GM18868 (cell line): ENCODE measurements at regions not wholly inside any gene's neighbourhood (a gene's known extent, or its start where the extent isn't known, plus 50 kb on each side); places are given as distances from the start of the nearest gene placed in this dataset.
"Not testable (repeated sequence)": the region's sequence is repeated elsewhere in the genome, so short reads cannot be mapped to it uniquely, and the experiment has no call there.

Experiments
- ATAC-seq: cut with Tn5 transposase; IDR thresholded peaks from one replicate; pipeline ENCODE4 v1.9.1; 2021; ENCODE audit warnings: mild to moderate bottlenecking, moderate library complexity; ENCODE audit not compliant: unreplicated experiment

- peak; percentile 90 for ATAC-seq
Measured at GRCh38 chr4:146124023-146124680, 51.4 kb upstream of the LSM6 start.

DNA sequence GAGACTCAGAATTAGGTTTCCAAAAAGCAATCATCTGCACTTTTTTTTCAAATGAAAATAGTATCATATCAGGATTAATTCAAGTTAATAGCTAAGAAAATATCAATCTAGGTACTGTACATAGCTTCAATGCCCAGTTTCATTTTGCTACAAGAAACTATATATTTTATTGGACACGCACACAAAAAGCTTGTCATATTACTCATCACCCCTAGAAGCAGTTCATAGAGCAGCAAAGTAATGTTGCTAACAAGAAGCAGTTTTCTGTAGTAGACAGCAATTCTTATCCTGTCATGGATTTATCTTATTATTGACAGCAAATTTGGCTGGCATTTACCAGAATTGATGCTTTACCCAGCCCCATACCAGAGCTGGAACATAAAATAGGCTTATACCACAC lies 52.3 kb upstream of the LSM6 start:
- peak; percentile 61 for ATAC-seq

- ATAC-seq, result no peak
Measured at GRCh38 chr4:146122398-146122797, 53.1 kb upstream of the LSM6 start.

GRCh38 chr4:146121757-146122156 lies 53.8 kb upstream of the LSM6 start:
- ATAC-seq, result no peak

- no peak for ATAC-seq
Measured at GRCh38 chr4:146119845-146120404, 55.6 kb upstream of the LSM6 start.

GRCh38 chr4:146114066-146114465 lies 61.5 kb upstream of the LSM6 start:
- no peak for ATAC-seq

DNA sequence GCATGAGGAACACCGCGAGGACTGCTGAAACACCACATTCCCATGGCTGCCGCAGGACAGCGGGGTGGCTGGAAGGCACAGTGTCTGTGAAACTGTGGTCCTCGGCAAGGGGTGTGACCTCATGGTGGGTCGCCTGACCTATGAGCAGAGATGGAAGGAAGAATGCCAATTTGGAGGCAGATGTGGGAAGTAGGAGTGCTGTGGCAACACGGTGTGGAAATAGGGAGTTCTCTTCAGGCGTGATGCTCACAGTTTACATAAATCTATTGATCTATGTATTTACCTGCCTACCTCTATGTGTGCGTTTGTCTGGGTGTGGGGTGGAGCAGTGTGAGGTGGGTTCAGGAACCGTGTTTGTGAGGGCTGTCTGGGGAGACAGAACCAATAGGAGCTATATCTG lies 62.3 kb upstream of the LSM6 start:
- ATAC-seq, result no peak

DNA sequence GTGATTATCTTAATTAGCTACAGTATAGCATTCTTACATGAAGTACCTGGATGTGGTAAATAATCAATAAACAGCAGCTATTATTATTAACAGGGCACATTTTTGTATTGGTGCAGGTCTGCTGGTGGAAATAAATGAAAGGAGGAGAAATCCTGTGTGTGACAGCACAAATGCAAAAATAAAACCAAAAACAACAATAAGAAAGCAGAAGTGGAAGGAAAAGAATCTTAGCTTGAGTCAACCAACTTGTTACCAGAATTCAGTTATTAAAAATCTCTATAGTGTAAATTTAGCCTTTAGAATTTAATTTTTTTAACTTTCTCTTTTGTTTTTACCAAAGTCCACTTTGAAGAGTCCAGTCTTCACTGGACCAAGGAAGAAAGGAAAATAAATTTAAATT lies 63.1 kb upstream of the LSM6 start:
- peak; percentile 65 for ATAC-seq

GRCh38 chr4:146110871-146111485 lies 64.5 kb upstream of the LSM6 start:
- ATAC-seq, result peak; percentile 73

- ATAC-seq, result no peak
Measured at GRCh38 chr4:146108756-146109155, 66.8 kb upstream of the LSM6 start.

DNA sequence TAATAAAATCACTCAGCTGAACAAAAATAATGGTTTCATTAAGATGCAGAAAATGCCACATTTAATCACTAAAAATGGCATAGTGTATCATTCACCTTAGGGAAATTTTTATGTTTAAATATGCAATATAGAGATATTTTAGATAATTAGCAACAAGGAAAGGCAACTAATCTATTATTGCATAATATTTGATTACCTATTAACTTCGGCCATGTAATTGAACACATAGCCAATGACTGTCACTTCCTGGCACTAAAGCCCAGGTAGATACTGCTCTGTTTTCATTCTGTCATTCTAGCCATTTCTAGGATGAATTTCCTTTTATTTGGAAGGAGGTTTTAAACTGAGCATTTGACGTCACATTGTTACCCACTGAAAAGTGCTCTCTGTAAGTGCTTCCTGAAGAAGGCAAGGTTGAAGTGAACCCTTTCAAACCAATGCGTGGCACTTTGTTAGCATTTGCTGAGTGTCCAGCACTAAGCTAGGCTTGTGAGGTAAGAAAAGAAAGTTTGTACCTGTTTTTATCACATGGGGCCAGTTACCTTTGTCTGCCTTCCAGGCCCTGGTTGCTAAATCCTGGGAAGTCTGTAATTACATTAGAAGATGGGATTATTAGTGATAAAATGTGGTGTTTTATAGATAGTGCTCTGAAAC lies 67.8 kb upstream of the LSM6 start:
- no peak for ATAC-seq

DNA sequence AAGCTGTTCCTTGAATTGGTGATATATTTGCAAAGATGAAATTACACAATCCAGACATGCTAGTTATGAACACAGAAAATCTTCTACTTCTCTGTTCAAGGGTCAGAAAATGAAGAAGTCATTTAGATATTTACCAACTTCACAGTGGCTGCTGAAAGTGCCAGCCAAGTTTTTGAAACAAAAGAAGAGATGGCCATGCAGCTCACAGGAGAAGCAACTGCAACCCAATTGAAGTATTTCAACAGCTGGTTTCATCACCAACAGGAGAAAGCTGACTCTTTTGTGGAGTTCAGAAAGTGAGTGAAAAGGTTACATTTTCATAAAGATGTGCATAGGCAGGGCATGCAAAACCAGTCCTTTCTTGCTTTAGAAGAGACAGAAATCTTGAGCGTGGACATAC lies 70.1 kb upstream of the LSM6 start:
- ATAC-seq, result peak; percentile 51

GRCh38 chr4:146104541-146104940 lies 71.0 kb upstream of the LSM6 start:
- no peak for ATAC-seq

DNA sequence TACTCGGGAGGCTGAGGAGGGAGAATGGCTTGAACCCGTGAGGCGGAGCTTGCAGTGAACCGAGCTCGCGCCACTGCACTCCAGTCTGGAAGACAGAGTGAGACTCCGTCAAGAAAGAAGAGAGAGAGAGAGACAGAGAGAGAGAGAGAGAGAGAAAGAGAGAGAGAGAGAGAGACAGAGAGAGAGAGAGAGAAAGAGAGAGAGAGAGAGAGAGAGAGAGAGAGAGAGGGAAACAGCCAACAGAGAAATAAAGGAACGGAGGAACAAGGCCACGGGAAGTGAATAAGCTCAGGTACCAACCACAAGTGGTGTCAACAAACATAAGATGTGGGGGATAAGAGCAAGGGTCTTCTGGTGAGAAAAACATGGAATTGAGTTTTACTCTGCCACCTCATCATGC lies 71.5 kb upstream of the LSM6 start:
- ATAC-seq, result not testable (repeated sequence)

GRCh38 chr4:146099585-146099984 lies 75.9 kb upstream of the LSM6 start:
- no peak for ATAC-seq

- peak; percentile 59 for ATAC-seq
Measured at GRCh38 chr4:146098978-146099377, 76.5 kb upstream of the LSM6 start.

- ATAC-seq, result peak; percentile 90
Measured at GRCh38 chr4:146098397-146098796, 77.1 kb upstream of the LSM6 start.

DNA sequence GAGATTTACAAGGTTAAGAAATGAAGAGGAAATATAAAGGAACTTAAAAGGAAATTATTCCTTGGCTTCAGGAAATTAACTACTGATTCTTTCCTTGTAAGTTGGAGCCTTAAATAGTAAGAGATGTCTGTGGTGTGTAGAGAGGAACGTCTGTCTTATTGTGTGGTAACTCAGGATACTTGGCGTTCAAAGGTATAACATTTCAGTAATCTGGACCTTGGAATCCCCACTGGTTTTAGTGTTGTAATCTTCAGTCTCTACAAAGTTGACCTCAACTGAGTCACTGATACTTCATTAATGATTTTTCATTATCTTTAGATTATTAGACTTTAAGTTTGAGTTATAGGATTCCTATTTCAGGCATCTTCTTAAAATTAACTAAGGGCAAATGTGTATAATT lies 79.1 kb upstream of the LSM6 start:
- ATAC-seq, result no peak

- ATAC-seq, result no peak
Measured at GRCh38 chr4:146095860-146096259, 79.7 kb upstream of the LSM6 start.

DNA sequence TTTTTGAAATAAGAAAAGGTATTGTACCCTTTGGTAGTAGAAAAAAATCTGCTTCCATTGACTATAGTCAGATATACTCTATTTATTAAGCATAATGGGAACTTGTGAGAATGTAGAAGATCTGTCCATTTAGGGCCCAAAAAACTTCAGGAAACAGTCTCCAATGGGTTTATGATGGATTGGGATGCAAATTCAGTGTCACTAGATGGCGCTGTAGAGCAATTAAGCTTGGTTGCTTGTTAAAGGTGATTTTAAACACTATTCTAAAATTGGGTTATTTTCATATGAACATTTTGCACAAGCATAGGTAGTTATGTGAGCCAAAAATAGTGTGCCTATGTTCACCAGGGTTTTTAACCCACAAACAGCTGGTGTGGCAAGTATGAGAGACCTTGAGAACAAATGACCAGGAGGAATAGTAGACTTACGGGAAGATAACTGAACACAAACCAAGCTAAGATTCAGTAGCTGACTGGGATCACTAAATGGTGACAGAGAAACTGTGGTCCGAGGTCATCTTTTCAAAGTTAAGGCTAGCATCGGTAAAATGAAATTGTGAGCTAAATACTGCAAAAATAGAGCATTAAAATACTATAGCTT lies 80.3 kb upstream of the LSM6 start:
- no peak for ATAC-seq

GRCh38 chr4:146088690-146089089 lies 86.8 kb upstream of the LSM6 start:
- ATAC-seq, result no peak

DNA sequence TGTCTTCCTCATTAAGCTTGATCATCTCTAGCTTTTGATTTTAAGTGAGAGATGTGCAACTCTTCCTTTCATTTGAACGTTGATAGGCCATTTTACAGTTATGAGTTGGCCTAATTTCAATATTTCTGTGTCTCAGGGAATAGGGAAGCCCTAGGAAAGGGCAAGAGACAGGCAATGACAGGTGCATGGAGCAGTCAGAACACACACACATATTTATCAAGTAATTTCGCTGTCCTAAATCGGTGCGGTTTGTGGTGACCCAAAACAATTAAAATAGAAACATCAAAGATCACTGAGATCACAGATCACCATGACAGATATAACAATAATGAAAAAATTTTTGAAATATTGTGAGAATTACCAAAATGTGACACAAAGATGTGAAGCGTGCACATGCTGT lies 87.7 kb upstream of the LSM6 start:
- ATAC-seq, result no peak
